Retinal pigment epithelial cell (primary cell): ENCODE measurements at regions not wholly inside any gene's neighbourhood (a gene's known extent, or its start where the extent isn't known, plus 50 kb on each side); places are given as distances from the start of the nearest gene placed in this dataset.

Experiments used
- DNase-seq: peaks from one replicate; pipeline ENCODE4 v3.0.0-alpha.2; 2010; ENCODE audit warnings: low read depth
- H3K4me3 ChIP-seq: 2 replicates; pipeline ENCODE4 v1.5.1; 2011; ENCODE audit warnings: mild to moderate bottlenecking, low read length, control low read depth, moderate library complexity
- CTCF ChIP-seq: conservative IDR thresholded peaks from 2 replicates; pipeline ENCODE4 v1.5.1; 2011; ENCODE audit warnings: low read depth, low read length, control low read depth, inconsistent platforms

- TF ChIP-seq CTCF: no peak
- no peak for DNase-seq
- H3K4me3 ChIP-seq: no peak overlapping the region
These were observed 64.2 kb upstream of the COL1A2 start for GRCh38 chr7:94330269-94331020.

DNA sequence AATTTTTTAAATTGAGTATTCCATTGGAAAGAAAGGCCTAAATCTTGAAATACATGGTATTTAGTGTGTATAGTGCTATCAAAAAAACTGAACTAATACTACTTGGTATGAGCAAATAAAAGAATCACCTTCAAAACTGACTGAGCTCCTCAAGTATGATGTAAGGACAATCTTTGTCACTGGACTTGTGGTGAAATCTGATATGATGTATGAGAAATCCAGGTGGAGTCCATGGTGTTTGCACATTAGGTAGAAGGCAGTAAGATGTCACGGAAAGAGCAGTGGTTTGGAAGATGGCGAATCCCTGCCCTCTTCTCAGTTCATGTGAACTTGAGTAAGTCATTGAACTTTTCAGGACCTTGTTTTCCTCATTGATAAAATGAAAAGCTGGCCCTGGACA, 62.1 kb upstream of the COL1A2 start:
- DNase-seq: no peak
- TF ChIP-seq CTCF: no peak
- H3K4me3 ChIP-seq: no peak overlapping the region

- no peak for TF ChIP-seq CTCF
- no peak for DNase-seq
These were observed 60.9 kb upstream of the COL1A2 start for GRCh38 chr7:94333810-94334209.

DNA sequence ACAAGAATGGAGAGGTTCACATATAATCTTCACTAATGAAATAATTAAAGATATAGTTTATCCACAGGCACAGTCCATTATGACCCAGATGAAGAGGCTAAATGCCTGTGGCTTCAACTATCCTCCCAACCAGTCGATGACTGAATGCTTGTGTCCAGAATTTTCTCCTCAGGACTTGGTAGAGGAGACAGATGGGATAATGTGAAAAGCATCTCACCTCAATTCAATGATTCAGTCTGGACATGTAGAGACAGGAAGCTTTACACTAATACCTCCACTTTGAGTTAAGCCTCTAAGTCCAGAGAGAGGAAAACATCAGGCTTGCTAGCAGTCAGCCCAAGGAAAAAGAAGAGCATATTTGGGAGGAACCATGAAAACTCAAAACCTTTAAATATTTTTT, 59.1 kb upstream of the COL1A2 start:
- TF ChIP-seq CTCF: no peak
- H3K4me3 ChIP-seq: no peak overlapping the region
- DNase-seq: no peak

More at GRCh38 chr7:94333810-94334209, 60.9 kb upstream of the COL1A2 start:
- H3K4me3 ChIP-seq: no peak overlapping the region

- no peak for DNase-seq
- H3K4me3 ChIP-seq: no peak overlapping the region
- no peak for TF ChIP-seq CTCF
These were observed 58.7 kb upstream of the COL1A2 start for GRCh38 chr7:94336009-94336408.

GRCh38 chr7:94338921-94339371, 55.7 kb upstream of the COL1A2 start:
- no peak for TF ChIP-seq CTCF
- H3K4me3 ChIP-seq: no peak overlapping the region
- DNase-seq: no peak

- no peak for DNase-seq
- no peak for TF ChIP-seq CTCF
- H3K4me3 ChIP-seq: no peak overlapping the region
These were observed 49.9 kb upstream of the COL1A2 start for GRCh38 chr7:94344826-94345225.
